Loucy (cell line): ENCODE measurements at regions not wholly inside any gene's neighbourhood (a gene's known extent, or its start where the extent isn't known, plus 50 kb on each side); places are given as distances from the start of the nearest gene placed in this dataset.

ENCODE experiments used
- EZH2phosphoT487 ChIP-seq: fragments of 200-600 bp; IDR thresholded peaks from 2 replicates; pipeline ENCODE4 v1.6.1; 2018; ENCODE audit warnings: antibody characterized with exemption, mild to moderate bottlenecking, moderate library complexity, borderline replicate concordance
- TF ChIP-seq, protein P1 (sequence below): fragments of 200-600 bp; sonication (generic); conservative IDR thresholded peaks from 2 replicates; pipeline ENCODE4 v1.5.1; 2014; ENCODE audit warnings: mild to moderate bottlenecking, antibody characterized with exemption, low read length

- no peak for TF ChIP-seq EZH2phosphoT487
- TF ChIP-seq, protein P1, sequence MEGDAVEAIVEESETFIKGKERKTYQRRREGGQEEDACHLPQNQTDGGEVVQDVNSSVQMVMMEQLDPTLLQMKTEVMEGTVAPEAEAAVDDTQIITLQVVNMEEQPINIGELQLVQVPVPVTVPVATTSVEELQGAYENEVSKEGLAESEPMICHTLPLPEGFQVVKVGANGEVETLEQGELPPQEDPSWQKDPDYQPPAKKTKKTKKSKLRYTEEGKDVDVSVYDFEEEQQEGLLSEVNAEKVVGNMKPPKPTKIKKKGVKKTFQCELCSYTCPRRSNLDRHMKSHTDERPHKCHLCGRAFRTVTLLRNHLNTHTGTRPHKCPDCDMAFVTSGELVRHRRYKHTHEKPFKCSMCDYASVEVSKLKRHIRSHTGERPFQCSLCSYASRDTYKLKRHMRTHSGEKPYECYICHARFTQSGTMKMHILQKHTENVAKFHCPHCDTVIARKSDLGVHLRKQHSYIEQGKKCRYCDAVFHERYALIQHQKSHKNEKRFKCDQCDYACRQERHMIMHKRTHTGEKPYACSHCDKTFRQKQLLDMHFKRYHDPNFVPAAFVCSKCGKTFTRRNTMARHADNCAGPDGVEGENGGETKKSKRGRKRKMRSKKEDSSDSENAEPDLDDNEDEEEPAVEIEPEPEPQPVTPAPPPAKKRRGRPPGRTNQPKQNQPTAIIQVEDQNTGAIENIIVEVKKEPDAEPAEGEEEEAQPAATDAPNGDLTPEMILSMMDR = no peak
Measured at GRCh38 chr4:127509155-127509554, 123.6 kb upstream of the INTU start.
